Keratinocyte (primary cell): ENCODE measurements at regions not wholly inside any gene's neighbourhood (a gene's known extent, or its start where the extent isn't known, plus 50 kb on each side); places are given as distances from the start of the nearest gene placed in this dataset.

Source experiments
- CTCF ChIP-seq, 3 experiments: IDR thresholded peaks in 1 of 3; conservative IDR thresholded peaks in 1 of 3; optimal IDR thresholded peaks in 1 of 3; 2 replicates in 2 of 3; 3 replicates in 1 of 3; pipeline versions ENCODE3 to v1.5.1; 2011; ENCODE audit warnings: low read length in 3 of 3, mild to moderate bottlenecking in 3 of 3, moderate library complexity in 2 of 3, control low read depth in 1 of 3, inconsistent platforms in 1 of 3; ENCODE audit not compliant: insufficient read depth in 2 of 3; ENCODE audit errors: extremely low read depth in 1 of 3
- EZH2 ChIP-seq: IDR thresholded peaks from one replicate; pipeline ENCODE4 v1.6.1; 2012; ENCODE audit warnings: inconsistent platforms, mild to moderate bottlenecking, low read length, moderate library complexity

DNA sequence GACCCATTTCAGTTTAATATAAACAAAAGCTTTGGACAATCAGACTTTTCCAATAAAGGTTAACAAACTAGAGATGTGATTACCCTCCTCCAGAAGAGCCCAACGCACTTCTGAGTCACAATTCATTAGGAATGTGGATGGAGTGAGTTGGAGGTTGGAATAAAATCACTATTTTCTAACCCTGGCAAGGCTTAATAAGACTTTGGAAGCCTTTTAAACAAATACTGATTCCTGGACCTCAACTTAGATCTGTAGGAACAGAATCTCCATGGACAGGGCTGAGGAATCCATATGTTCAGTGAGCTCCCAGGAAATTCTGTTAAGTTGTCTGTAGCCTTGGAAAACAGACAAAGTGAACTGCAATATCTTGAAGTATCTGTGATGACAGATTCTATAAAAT is 233.5 kb upstream of the ELL2 start:
- TF ChIP-seq EZH2 = no peak
- TF ChIP-seq CTCF (optimal IDR thresholded peaks at IDR 0.05 in 1 of 3, IDR thresholded peaks at IDR 0.05 in 1 of 3, conservative IDR thresholded peaks at IDR 0.05 in 1 of 3; ENCODE audit: extremely low read depth in 1 of 3, insufficient read depth in 2 of 3, low read length in 3 of 3) = no peak
